Calu3 (cell line): ENCODE measurements at regions not wholly inside any gene's neighbourhood (a gene's known extent, or its start where the extent isn't known, plus 50 kb on each side); places are given as distances from the start of the nearest gene placed in this dataset.

Experiments
- BruUV-seq: library from RNA; stranded (reverse); fragments of 400-500 nt; replicated peaks from 2 replicates; lab custom pipeline; 2021; lab: Mats Ljungman, UMichigan
- CTCF ChIA-PET: fragments of 300-600 bp; sonication (Branson Sonifier 250); formaldehyde crosslinking; loops from one replicate; lab custom pipeline; 2022; ENCODE audit warnings: antibody characterized with exemption; lab: Charles Lee
- DNase-seq: peaks from one replicate; pipeline ENCODE4 v3.0.0; 2022
- H3K27ac Mint-ChIP-seq: one replicate; pipeline ENCODE4 v1.8.0; 2022; ENCODE audit warnings: mixed read lengths; ENCODE audit not compliant: unreplicated experiment
- H3K27me3 Mint-ChIP-seq: one replicate; pipeline ENCODE4 v1.8.0; 2022; ENCODE audit warnings: mixed read lengths; ENCODE audit not compliant: unreplicated experiment
- H3K36me3 Mint-ChIP-seq: one replicate; pipeline ENCODE4 v1.8.0; 2022; ENCODE audit warnings: mild to moderate bottlenecking, moderate library complexity, mixed read lengths; ENCODE audit not compliant: insufficient read depth, unreplicated experiment
- H3K4me1 Mint-ChIP-seq: one replicate; pipeline ENCODE4 v1.8.0; 2022; ENCODE audit warnings: mild to moderate bottlenecking, low read depth, mixed read lengths; ENCODE audit not compliant: unreplicated experiment
- H3K4me3 Mint-ChIP-seq: one replicate; pipeline ENCODE4 v1.8.0; 2022; ENCODE audit warnings: mild to moderate bottlenecking, low read depth, moderate library complexity, mixed read lengths; ENCODE audit not compliant: unreplicated experiment
- H3K9me3 Mint-ChIP-seq: one replicate; pipeline ENCODE4 v1.8.0; 2022; ENCODE audit warnings: low read depth, mixed read lengths; ENCODE audit not compliant: unreplicated experiment
- intact Hi-C: fragments of 100-400 bp; cut with micrococcal nuclease; formaldehyde crosslinking; loops from one replicate; pipeline ENCODE4 v1.10.0; 2022; ENCODE audit not compliant: unreplicated experiment
- TF ChIP-seq, protein P1 (sequence below): fragments of 200-600 bp; IDR thresholded peaks from one replicate; pipeline ENCODE4 v1.8.0; 2022; ENCODE audit warnings: antibody characterized with exemption; ENCODE audit not compliant: unreplicated experiment

DNA sequence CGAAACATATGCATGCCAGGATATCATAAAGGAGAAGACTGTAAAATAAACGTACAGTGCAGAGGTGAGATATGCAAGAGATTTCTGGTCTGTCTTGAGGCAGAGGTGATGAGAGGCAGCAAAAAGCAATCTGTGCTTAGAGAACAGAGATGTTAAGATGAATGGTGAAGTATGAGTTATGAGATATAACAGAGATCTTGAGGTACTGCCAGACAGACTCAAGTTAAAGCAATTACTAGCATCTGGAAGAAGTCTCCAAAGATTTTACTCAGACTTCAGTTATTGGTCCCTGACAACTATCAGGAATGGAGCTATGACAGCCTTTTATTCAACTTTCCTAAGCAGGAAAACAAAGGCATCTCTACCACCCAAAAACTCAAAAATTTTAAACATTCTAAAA, 122.8 kb upstream of the DST start:
- TF ChIP-seq, protein P1, sequence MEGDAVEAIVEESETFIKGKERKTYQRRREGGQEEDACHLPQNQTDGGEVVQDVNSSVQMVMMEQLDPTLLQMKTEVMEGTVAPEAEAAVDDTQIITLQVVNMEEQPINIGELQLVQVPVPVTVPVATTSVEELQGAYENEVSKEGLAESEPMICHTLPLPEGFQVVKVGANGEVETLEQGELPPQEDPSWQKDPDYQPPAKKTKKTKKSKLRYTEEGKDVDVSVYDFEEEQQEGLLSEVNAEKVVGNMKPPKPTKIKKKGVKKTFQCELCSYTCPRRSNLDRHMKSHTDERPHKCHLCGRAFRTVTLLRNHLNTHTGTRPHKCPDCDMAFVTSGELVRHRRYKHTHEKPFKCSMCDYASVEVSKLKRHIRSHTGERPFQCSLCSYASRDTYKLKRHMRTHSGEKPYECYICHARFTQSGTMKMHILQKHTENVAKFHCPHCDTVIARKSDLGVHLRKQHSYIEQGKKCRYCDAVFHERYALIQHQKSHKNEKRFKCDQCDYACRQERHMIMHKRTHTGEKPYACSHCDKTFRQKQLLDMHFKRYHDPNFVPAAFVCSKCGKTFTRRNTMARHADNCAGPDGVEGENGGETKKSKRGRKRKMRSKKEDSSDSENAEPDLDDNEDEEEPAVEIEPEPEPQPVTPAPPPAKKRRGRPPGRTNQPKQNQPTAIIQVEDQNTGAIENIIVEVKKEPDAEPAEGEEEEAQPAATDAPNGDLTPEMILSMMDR = no peak
- CTCF ChIA-PET = no interaction called here

DNA sequence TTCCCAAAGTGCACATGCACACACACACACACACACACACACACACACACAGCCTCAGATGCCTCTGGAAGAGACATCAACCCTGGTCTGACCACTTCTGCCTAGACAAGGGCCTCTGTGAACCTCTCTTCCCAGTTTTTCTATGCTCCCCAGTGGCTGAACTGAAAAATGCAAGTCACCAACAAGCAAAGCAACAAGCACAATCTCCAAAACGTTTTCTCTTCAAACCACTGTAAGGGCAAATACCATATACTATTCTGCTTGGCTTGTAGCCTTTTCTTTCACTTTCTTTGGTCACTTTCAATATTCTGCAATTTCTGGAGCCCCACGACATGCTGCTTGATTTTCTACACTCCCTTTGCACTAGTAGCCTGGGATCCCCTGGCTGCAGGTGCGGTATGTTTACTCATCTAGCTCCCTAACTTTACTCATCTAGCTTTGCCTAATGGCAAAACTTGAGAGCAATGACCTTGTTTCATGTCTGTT, 121.4 kb upstream of the DST start:
- intact Hi-C loops = no loop called here
- CTCF ChIA-PET = interaction anchor here (0.6 to 1.6 kb wide), 5 partner anchors 35 to 88 kb away, joined by 3 to 8 read pairs (median 4); no protein-coding TSS in a partner anchor

More for the DNA sequence above, 122.8 kb upstream of the DST start:
- Mint-ChIP-seq H3K36me3 (peaks cover 5% of the 10 kb centered on the region), H3K27ac (no peak overlapping the region), H3K4me1 (peaks cover 44% of the 10 kb centered on the region), H3K27me3 (no peaks in the 10 kb centered on the region), H3K9me3 (no peaks in the 10 kb centered on the region), H3K4me3 (no peak overlapping the region)
- intact Hi-C loops = no loop called here
- DNase-seq = no peak
- no TSS peak for BruUV-seq

DNA sequence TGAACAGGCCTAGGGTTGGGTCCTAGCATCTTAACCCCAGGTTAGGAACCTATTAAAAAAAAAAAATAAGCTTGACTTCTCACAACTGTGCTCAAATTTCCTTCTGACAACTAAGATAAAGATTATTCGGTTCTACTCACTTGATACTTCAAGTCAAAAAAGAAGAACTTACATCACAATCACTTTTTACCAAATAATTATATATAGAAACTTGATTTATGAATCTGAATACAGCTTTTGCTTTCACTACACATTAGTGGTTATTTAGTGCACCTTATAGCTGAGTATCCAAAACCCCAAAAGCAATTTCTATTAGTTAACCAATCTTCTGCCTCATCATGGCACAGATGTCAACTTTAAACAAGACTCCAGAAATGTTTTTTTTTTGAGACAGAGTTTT, 119.0 kb upstream of the DST start:
- no peak for DNase-seq
- CTCF ChIA-PET = interaction anchor here (0.6 to 1.1 kb wide), 3 partner anchors 31 to 136 kb away, joined by 3 to 4 read pairs (median 3); no protein-coding TSS in a partner anchor
- no peaks in the 10 kb centered on the region for H3K9me3 Mint-ChIP-seq
- H3K27me3 Mint-ChIP-seq = no peaks in the 10 kb centered on the region
- H3K27ac Mint-ChIP-seq = no peak overlapping the region
- peaks cover 5% of the 10 kb centered on the region for H3K36me3 Mint-ChIP-seq
- H3K4me1 Mint-ChIP-seq = peaks cover 47% of the 10 kb centered on the region
- intact Hi-C loops = no loop called here
- BruUV-seq = no TSS peak
- H3K4me3 Mint-ChIP-seq = no peak overlapping the region
- TF ChIP-seq, protein P1 = no peak

More for the DNA sequence above, 121.4 kb upstream of the DST start:
- H3K4me1 Mint-ChIP-seq = peaks cover 44% of the 10 kb centered on the region
- H3K36me3 Mint-ChIP-seq = peaks cover 5% of the 10 kb centered on the region
- no TSS peak for BruUV-seq
- DNase-seq = peak; percentile 48
- H3K4me3 Mint-ChIP-seq = peak overlapping the region; percentile 0
- H3K27me3 Mint-ChIP-seq = no peaks in the 10 kb centered on the region
- no peak overlapping the region for H3K27ac Mint-ChIP-seq
- no peaks in the 10 kb centered on the region for H3K9me3 Mint-ChIP-seq
- TF ChIP-seq, protein P1 = peak; percentile 54

DNA sequence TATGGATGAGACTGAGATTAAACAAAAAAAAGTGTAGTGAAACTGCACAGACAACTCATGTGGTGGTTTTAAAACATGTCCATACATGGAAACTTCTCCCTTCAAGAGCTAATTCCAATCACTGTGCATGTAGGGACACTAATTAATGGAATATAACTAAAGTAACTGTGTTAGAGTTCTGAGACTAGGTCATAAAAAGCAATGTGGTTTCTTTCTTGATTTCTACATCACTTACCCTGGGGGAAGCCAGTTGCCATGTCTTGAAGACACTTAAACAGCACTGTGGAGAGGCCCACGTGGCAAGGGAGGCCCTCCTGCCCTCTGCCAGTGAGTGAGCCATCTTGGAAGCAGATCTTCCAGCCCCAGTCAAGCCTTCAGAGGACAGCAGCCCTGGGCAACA, 118.2 kb upstream of the DST start:
- H3K36me3 Mint-ChIP-seq = peaks cover 5% of the 10 kb centered on the region
- CTCF ChIA-PET = interaction anchor here (1.1 kb wide), 1 partner anchor 91 kb away, joined by 3 read pairs; no protein-coding TSS in a partner anchor

More for the DNA sequence above, 118.2 kb upstream of the DST start:
- Mint-ChIP-seq H3K27me3 (no peaks in the 10 kb centered on the region), H3K4me3 (no peak overlapping the region), H3K27ac (no peak overlapping the region), H3K4me1 (peaks cover 55% of the 10 kb centered on the region), H3K9me3 (no peaks in the 10 kb centered on the region)
- TF ChIP-seq, protein P1 = no peak
- BruUV-seq = no TSS peak
- DNase-seq = no peak
- intact Hi-C loops = no loop called here
